ENCODE measurements at regions not wholly inside any gene's neighbourhood (a gene's known extent, or its start where the extent isn't known, plus 50 kb on each side); places are given as distances from the start of the nearest gene placed in this dataset.

DNA sequence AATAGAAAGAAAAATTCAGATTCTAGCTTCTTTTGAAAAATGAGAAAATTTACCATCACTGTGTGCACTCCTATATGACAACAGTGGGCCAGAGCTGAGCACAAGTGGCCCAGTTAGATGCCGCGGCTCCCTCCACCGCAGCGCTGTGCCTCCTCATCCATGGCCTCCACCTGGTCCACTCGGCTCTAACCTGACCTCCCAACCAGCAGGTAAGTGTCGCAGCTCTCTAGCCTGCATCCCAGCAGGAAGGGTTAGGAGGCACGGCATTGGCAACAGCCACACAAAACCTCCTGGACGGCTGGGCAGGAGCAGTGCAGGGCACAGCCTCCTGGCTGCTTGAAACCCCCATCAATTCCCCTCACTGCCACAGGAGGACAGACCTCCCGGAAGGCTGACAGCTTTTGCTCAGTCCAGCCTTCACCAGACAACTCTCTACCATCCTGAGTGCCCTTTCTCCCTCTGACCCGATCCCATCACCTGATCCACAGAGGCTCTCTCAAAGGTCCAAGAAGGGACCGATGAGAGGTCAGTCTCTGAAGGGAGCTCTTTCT lies 76.1 kb downstream of the RPL27A start:
- TF ChIP-seq, protein P1, sequence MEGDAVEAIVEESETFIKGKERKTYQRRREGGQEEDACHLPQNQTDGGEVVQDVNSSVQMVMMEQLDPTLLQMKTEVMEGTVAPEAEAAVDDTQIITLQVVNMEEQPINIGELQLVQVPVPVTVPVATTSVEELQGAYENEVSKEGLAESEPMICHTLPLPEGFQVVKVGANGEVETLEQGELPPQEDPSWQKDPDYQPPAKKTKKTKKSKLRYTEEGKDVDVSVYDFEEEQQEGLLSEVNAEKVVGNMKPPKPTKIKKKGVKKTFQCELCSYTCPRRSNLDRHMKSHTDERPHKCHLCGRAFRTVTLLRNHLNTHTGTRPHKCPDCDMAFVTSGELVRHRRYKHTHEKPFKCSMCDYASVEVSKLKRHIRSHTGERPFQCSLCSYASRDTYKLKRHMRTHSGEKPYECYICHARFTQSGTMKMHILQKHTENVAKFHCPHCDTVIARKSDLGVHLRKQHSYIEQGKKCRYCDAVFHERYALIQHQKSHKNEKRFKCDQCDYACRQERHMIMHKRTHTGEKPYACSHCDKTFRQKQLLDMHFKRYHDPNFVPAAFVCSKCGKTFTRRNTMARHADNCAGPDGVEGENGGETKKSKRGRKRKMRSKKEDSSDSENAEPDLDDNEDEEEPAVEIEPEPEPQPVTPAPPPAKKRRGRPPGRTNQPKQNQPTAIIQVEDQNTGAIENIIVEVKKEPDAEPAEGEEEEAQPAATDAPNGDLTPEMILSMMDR (IDR thresholded peaks at IDR 0.05): no peak
- TF ChIP-seq ZFX (IDR thresholded peaks at IDR 0.05; ENCODE audit: borderline replicate concordance): no peak

Measured in 22Rv1 (cell line).